Sigmoid colon (tissue), 6 donors: ENCODE measurements at regions not wholly inside any gene's neighbourhood (a gene's known extent, or its start where the extent isn't known, plus 50 kb on each side); places are given as distances from the start of the nearest gene placed in this dataset.

Source experiments
- DNase-seq: peaks from one replicate; pipeline ENCODE4 v3.0.0-alpha.2; 2019
- H3K27ac ChIP-seq, 4 donors: fragments of 200-600 bp; sonication (generic); one replicate each; pipeline ENCODE4 v1.5.1; 2016 to 2019; ENCODE audit warnings: mild to moderate bottlenecking in 1 of 4
- H3K27me3 ChIP-seq, 3 donors: fragments of 200-600 bp; sonication (generic); one replicate each; pipeline ENCODE4 v1.5.1; 2019; ENCODE audit warnings: mild to moderate bottlenecking in 1 of 3
- H3K36me3 ChIP-seq, 4 donors: fragments of 200-600 bp; sonication (generic); one replicate each; pipeline ENCODE4 v1.5.1; 2016 to 2019
- H3K4me1 ChIP-seq, 4 donors: fragments of 200-600 bp; sonication (generic); one replicate each; pipeline ENCODE4 v1.5.1; 2017 to 2019
- H3K4me3 ChIP-seq, 4 donors: fragments of 200-600 bp; sonication (generic); one replicate each; pipeline ENCODE4 v1.5.1; 2017 to 2019; ENCODE audit warnings: mild to moderate bottlenecking in 2 of 4, moderate library complexity in 1 of 4
- H3K9me3 ChIP-seq, 4 donors: fragments of 200-600 bp in 3 of 4; sonication (generic) in 3 of 4; one replicate each; pipeline versions ENCODE4 v1.5.1 to v1.6.1; 2013 to 2019
- CTCF ChIP-seq, 4 experiments: fragments of 450-650 bp in 3 of 4; fragments of 200-600 bp in 1 of 4; IDR thresholded peaks; one replicate each; pipeline ENCODE4 v1.5.1; 2016 to 2019; ENCODE audit warnings: antibody characterized with exemption in 4 of 4, mild to moderate bottlenecking in 3 of 4, moderate library complexity in 2 of 4
- EP300 ChIP-seq, 4 donors: sonication (generic); formaldehyde crosslinking; IDR thresholded peaks; one replicate each; pipeline ENCODE4 v1.6.1; 2017; ENCODE audit warnings: antibody characterized with exemption in 4 of 4
- POLR2A ChIP-seq, 2 donors: fragments of 450-650 bp; IDR thresholded peaks; one replicate each; pipeline ENCODE4 v1.6.1; 2016; ENCODE audit warnings: antibody characterized with exemption in 2 of 2, mild to moderate bottlenecking in 2 of 2, moderate library complexity in 2 of 2
- POLR2AphosphoS5 ChIP-seq, 4 donors: sonication (generic); formaldehyde crosslinking; IDR thresholded peaks; one replicate each; pipeline ENCODE4 v1.6.1; 2017; ENCODE audit warnings: antibody characterized with exemption in 4 of 4
- WGBS, 2 donors: extraction: QIAGEN DNeasy Blood & Tissue Kit; methylation state at CpG; one replicate each; pipeline ENCODE4 v1.1.7; 2013; 5-methylcytosine and 5-hydroxymethylcytosine counted together
- intact Hi-C: fragments of 100-400 bp; cut with DNase I; formaldehyde crosslinking; loops from one replicate; pipeline ENCODE4 v1.15.1; 2023
- donor health status: healthy with polysubstance abuse.
- donor health status: healthy.

- Histone ChIP-seq H3K27ac (no peak overlapping the region), H3K27me3 (peaks cover 0 to 12% (median 0%) of the 10 kb centered on the region in 3 donors), H3K9me3 (no peaks in the 10 kb centered on the region), H3K4me1 (no peaks in the 10 kb centered on the region), H3K36me3 (no peaks in the 10 kb centered on the region), H3K4me3 (no peak overlapping the region)
- DNase-seq: no peak
- WGBS, 2 donors: 78 to 85% methylated on average over 7 of the region's 7 CpGs
- TF ChIP-seq POLR2A (IDR thresholded peaks at IDR 0.05): no peak
- no peak for TF ChIP-seq CTCF (IDR thresholded peaks at IDR 0.05)
- TF ChIP-seq POLR2AphosphoS5 (IDR thresholded peaks at IDR 0.05): no peak
- TF ChIP-seq EP300 (IDR thresholded peaks at IDR 0.05): no peak
- intact Hi-C loops: no loop called here
Measured at GRCh38 chr16:87199901-87200300, 117.3 kb downstream of the C16orf95 start.

GRCh38 chr16:87200637-87201036 is 116.6 kb downstream of the C16orf95 start:
- TF ChIP-seq EP300 (IDR thresholded peaks at IDR 0.05) (no peak), POLR2A (IDR thresholded peaks at IDR 0.05) (no peak), CTCF (IDR thresholded peaks at IDR 0.05) (no peak), POLR2AphosphoS5 (IDR thresholded peaks at IDR 0.05) (no peak)
- Histone ChIP-seq H3K9me3 (no peaks in the 10 kb centered on the region), H3K4me1 (no peaks in the 10 kb centered on the region), H3K4me3 (no peak overlapping the region), H3K36me3 (no peaks in the 10 kb centered on the region), H3K27me3 (peaks cover 0 to 12% (median 0%) of the 10 kb centered on the region in 3 donors), H3K27ac (no peak overlapping the region)
- no peak for DNase-seq
- intact Hi-C loops: no loop called here
- 53 to 80% methylated on average over 3 of the region's 3 CpGs for WGBS, 2 donors

GRCh38 chr16:87201052-87201451 is 116.1 kb downstream of the C16orf95 start:
- intact Hi-C loops: no loop called here
- peak overlapping the region in 1 of 4 donors; percentile 3 for H3K27ac ChIP-seq

GRCh38 chr16:87201790-87202189 is 115.4 kb downstream of the C16orf95 start:
- Histone ChIP-seq H3K36me3 (no peaks in the 10 kb centered on the region), H3K4me3 (no peak overlapping the region), H3K27me3 (peaks cover 0 to 12% (median 0%) of the 10 kb centered on the region in 3 donors), H3K9me3 (no peaks in the 10 kb centered on the region), H3K4me1 (no peaks in the 10 kb centered on the region), H3K27ac (peak overlapping the region in 2 of 4 donors; percentile 3 to 29)
- WGBS, 2 donors: 83 to 95% methylated on average over 2 of the region's 2 CpGs
- no peak for DNase-seq
- intact Hi-C loops: no loop called here
- TF ChIP-seq POLR2A (IDR thresholded peaks at IDR 0.05) (no peak), EP300 (IDR thresholded peaks at IDR 0.05) (no peak)

More at GRCh38 chr16:87201052-87201451, 116.1 kb downstream of the C16orf95 start:
- Histone ChIP-seq H3K36me3 (no peaks in the 10 kb centered on the region), H3K4me3 (no peak overlapping the region), H3K27me3 (peaks cover 0 to 12% (median 0%) of the 10 kb centered on the region in 3 donors), H3K4me1 (no peaks in the 10 kb centered on the region), H3K9me3 (no peaks in the 10 kb centered on the region)
- 68% methylated on average over 5 of the region's 5 CpGs for WGBS, 2 donors
- peak; percentile 89 for DNase-seq
- no peak for TF ChIP-seq EP300 (IDR thresholded peaks at IDR 0.05)
- no peak for TF ChIP-seq CTCF (IDR thresholded peaks at IDR 0.05)
- TF ChIP-seq POLR2A (IDR thresholded peaks at IDR 0.05): no peak
- no peak for TF ChIP-seq POLR2AphosphoS5 (IDR thresholded peaks at IDR 0.05)

- Histone ChIP-seq H3K27ac (peak overlapping the region in 1 of 4 donors; percentile 18), H3K4me1 (no peaks in the 10 kb centered on the region)
Measured at GRCh38 chr16:87202346-87202745, 114.8 kb downstream of the C16orf95 start.

More at GRCh38 chr16:87202346-87202745, 114.8 kb downstream of the C16orf95 start:
- TF ChIP-seq CTCF (IDR thresholded peaks at IDR 0.05): no peak
- no peak for TF ChIP-seq POLR2A (IDR thresholded peaks at IDR 0.05)
- no peak for TF ChIP-seq POLR2AphosphoS5 (IDR thresholded peaks at IDR 0.05)
- TF ChIP-seq EP300 (IDR thresholded peaks at IDR 0.05): no peak
- H3K9me3 ChIP-seq: no peaks in the 10 kb centered on the region
- no peak for DNase-seq
- intact Hi-C loops: no loop called here
- H3K27me3 ChIP-seq: peaks cover 0 to 12% (median 0%) of the 10 kb centered on the region in 3 donors
- H3K4me3 ChIP-seq: no peak overlapping the region
- no peaks in the 10 kb centered on the region for H3K36me3 ChIP-seq
- 79 to 85% methylated on average over 4 of the region's 4 CpGs for whole genome bisulfite sequencing, 2 donors
